ENCODE measurements at regions not wholly inside any gene's neighbourhood (a gene's known extent, or its start where the extent isn't known, plus 50 kb on each side); places are given as distances from the start of the nearest gene placed in this dataset.

DNA sequence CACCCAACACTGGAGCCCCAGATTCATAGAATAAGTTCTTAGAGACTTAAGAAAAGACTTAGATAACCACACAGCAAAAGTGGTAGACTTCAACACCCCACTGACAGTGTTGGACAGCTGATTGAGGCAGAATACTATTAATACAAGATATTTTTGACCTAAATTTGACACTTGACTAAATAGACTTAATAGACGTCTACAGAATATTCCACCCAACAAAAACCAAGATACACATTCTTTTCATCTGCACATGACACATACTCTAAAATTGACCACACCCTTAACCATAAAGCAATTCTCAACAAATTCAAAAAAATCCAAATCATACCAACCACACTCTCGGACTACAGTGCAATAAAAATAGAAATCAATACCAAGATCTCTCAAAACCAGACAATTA, 179.8 kb upstream of the TPM1 start:
- intact Hi-C loops (cut with DNase I; ENCODE audit: low total_unique reads), result no loop called here

DNA sequence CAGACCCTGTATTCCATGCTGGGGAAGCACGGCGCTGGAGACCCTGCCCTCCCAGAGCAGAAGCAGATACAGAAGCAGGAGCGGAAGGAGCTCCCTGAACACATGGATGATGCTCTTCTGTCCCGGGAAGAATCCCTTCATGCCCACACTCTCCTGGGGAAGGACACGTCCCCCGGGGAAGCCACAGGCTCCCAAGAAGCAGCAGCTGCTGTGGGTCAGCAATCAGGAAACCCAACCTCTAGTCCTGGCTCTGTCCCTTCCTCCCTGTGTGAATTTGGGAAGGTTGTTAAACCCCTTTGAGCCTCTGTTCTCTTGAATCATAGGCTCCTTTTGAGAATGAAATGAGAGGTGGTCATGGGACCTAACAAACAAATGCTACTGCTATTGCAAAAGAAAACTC, 176.2 kb upstream of the TPM1 start:
- H3K4me3 ChIP-seq, result no peak overlapping the region
- intact Hi-C loops (cut with DNase I; ENCODE audit: low total_unique reads), result no loop called here
- TF ChIP-seq POLR2AphosphoS5 (IDR thresholded peaks at IDR 0.05) (no peak), POLR2A (IDR thresholded peaks at IDR 0.05) (no peak)
- TF ChIP-seq, protein P1, sequence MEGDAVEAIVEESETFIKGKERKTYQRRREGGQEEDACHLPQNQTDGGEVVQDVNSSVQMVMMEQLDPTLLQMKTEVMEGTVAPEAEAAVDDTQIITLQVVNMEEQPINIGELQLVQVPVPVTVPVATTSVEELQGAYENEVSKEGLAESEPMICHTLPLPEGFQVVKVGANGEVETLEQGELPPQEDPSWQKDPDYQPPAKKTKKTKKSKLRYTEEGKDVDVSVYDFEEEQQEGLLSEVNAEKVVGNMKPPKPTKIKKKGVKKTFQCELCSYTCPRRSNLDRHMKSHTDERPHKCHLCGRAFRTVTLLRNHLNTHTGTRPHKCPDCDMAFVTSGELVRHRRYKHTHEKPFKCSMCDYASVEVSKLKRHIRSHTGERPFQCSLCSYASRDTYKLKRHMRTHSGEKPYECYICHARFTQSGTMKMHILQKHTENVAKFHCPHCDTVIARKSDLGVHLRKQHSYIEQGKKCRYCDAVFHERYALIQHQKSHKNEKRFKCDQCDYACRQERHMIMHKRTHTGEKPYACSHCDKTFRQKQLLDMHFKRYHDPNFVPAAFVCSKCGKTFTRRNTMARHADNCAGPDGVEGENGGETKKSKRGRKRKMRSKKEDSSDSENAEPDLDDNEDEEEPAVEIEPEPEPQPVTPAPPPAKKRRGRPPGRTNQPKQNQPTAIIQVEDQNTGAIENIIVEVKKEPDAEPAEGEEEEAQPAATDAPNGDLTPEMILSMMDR (IDR thresholded peaks at IDR 0.05 in 8 of 11, conservative IDR thresholded peaks at IDR 0.05 in 3 of 11), result no peak
- H3K4me1 ChIP-seq, result no peaks in the 10 kb centered on the region
- H3K27me3 ChIP-seq (replicated peaks in 1 of 7), result peaks cover 0 to 14% (median 0%) of the 10 kb centered on the region in 7 donors
- peaks cover 0 to 9% (median 0%) of the 10 kb centered on the region in 8 donors for H3K9me3 ChIP-seq
- H3K36me3 ChIP-seq, result no peaks in the 10 kb centered on the region
- 81 to 84% (median 82%) methylated on average over 6 of the region's 6 CpGs for WGBS, 5 donors
- no peak for DNase-seq
- H3K27ac ChIP-seq, result no peak overlapping the region

More for the DNA sequence above, 179.8 kb upstream of the TPM1 start:
- TF ChIP-seq POLR2AphosphoS5 (IDR thresholded peaks at IDR 0.05) (no peak), POLR2A (IDR thresholded peaks at IDR 0.05) (no peak)
- TF ChIP-seq, protein P1 (IDR thresholded peaks at IDR 0.05 in 8 of 11, conservative IDR thresholded peaks at IDR 0.05 in 3 of 11), result no peak
- 81 to 93% (median 91%) methylated on average over 2 of the region's 2 CpGs for WGBS, 5 donors
- H3K4me1 ChIP-seq, result no peaks in the 10 kb centered on the region
- no peak for DNase-seq
- no peaks in the 10 kb centered on the region for H3K36me3 ChIP-seq
- no peak overlapping the region for H3K4me3 ChIP-seq
- H3K9me3 ChIP-seq, result peaks cover 0 to 5% (median 0%) of the 10 kb centered on the region in 8 donors
- peaks cover 0 to 20% (median 0%) of the 10 kb centered on the region in 7 donors for H3K27me3 ChIP-seq (replicated peaks in 1 of 7)
- H3K27ac ChIP-seq, result no peak overlapping the region

DNA sequence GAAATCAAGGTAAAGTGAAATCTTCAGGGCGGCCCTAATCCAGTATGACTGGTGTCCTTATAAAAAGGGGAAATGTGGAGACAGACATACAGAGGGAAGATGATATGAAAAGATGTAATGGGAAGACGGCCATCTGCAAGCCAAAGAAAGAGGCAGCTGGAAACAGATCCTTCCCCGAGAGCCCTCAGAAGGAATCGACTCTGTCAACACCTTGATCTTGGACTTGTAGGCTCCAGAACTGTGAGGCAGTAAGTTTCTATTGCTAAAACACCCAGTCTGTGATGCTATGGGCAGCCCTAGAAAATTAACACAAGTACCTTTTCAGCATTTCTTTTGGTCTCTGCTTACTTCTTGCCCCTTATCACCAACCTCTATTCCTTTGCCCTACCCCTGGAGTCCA, 174.7 kb upstream of the TPM1 start:
- WGBS, 5 donors, result 79 to 95% (median 89%) methylated on average over 4 of the region's 4 CpGs
- H3K9me3 ChIP-seq, result peaks cover 0 to 10% (median 0%) of the 10 kb centered on the region in 8 donors
- H3K27me3 ChIP-seq (replicated peaks in 1 of 7), result peaks cover 0 to 7% (median 0%) of the 10 kb centered on the region in 7 donors
- H3K4me1 ChIP-seq, result no peaks in the 10 kb centered on the region
- DNase-seq, result no peak
- H3K27ac ChIP-seq, result no peak overlapping the region
- intact Hi-C loops (cut with DNase I; ENCODE audit: low total_unique reads), result no loop called here
- TF ChIP-seq, protein P1 (IDR thresholded peaks at IDR 0.05 in 8 of 11, conservative IDR thresholded peaks at IDR 0.05 in 3 of 11), result no peak
- H3K36me3 ChIP-seq, result no peaks in the 10 kb centered on the region
- no peak overlapping the region for H3K4me3 ChIP-seq

DNA sequence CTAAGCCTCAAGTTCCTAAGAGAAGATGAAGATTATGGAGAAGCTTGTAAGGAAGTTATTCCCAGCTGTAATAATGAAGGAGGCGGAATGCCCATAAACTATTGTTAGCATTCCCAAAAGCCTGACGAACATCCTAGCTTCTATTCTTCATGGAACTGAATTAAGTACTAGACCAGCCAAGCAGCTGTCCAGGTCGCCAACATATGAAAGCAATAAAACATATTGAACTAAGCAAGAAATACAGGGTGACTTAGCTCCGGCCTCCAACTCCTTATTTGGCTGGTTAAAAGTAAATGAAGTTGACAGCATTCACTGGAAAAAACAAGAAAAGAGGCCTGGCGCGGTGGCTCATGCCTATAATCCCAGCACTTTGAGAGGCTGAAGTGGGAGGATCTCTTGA, 174.0 kb upstream of the TPM1 start:
- DNase-seq, result no peak
- Histone ChIP-seq H3K27ac (no peak overlapping the region), H3K9me3 (peaks cover 0 to 10% (median 0%) of the 10 kb centered on the region in 8 donors), H3K4me1 (no peaks in the 10 kb centered on the region), H3K36me3 (no peaks in the 10 kb centered on the region), H3K27me3 (replicated peaks in 1 of 7) (peaks cover 0 to 7% (median 0%) of the 10 kb centered on the region in 7 donors), H3K4me3 (no peak overlapping the region)
- TF ChIP-seq POLR2A (IDR thresholded peaks at IDR 0.05), result no peak
- TF ChIP-seq POLR2AphosphoS5 (IDR thresholded peaks at IDR 0.05), result no peak
- TF ChIP-seq, protein P1 (IDR thresholded peaks at IDR 0.05 in 8 of 11, conservative IDR thresholded peaks at IDR 0.05 in 3 of 11), result no peak
- intact Hi-C loops (cut with DNase I; ENCODE audit: low total_unique reads), result no loop called here
- WGBS, 5 donors, result 85 to 92% (median 90%) methylated on average over 6 of the region's 6 CpGs
